GM11168 (cell line): ENCODE measurements at regions not wholly inside any gene's neighbourhood (a gene's known extent, or its start where the extent isn't known, plus 50 kb on each side); places are given as distances from the start of the nearest gene placed in this dataset.
"Not testable (repeated sequence)": the region's sequence is repeated elsewhere in the genome, so short reads cannot be mapped to it uniquely, and the experiment has no call there.

Experiments
- in situ Hi-C: fragments of 300-500 bp; cut with MboI; formaldehyde crosslinking; loops from one replicate; pipeline ENCODE4 v1.12.0; 2022; ENCODE audit warnings: low sequenced_read_pairs; ENCODE audit not compliant: unreplicated experiment

DNA sequence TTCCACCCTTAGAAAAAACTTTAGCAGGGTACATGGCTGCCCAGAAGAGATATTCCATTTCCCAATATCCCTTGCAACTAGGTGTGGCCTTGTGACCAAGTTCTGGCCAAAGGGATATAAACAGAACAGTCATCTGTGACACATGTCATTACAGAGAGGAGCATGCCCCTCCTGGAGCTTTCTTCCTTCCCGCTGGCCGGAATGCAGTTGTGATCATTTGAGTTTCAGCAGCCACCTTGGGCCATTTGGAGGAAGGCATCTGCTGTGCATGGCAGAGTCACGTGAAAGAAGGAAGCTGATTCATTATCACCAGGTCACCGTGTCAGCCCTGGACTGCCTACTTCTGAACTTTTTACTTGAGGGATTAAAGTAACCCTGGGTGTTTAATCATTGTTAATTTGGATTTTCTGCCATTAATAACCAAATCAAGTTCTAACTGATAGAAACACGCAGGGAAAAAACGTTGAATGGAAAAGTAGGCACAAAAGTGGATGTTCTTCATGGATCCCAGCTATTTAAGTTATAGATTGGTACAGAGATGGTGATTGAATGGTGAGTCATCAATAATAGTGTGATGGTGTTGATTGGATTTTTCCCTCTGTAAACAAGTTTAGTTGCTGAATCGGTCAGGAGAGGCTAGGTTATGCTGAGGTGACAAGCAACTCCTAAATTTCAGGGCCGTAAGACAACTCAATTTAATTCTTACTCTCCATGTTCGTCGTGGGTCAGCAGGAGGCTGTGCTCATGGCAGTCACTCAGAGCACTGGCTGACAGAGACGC, 80.7 kb upstream of the CCDC167 start:
- in situ Hi-C loops = no loop called here

DNA sequence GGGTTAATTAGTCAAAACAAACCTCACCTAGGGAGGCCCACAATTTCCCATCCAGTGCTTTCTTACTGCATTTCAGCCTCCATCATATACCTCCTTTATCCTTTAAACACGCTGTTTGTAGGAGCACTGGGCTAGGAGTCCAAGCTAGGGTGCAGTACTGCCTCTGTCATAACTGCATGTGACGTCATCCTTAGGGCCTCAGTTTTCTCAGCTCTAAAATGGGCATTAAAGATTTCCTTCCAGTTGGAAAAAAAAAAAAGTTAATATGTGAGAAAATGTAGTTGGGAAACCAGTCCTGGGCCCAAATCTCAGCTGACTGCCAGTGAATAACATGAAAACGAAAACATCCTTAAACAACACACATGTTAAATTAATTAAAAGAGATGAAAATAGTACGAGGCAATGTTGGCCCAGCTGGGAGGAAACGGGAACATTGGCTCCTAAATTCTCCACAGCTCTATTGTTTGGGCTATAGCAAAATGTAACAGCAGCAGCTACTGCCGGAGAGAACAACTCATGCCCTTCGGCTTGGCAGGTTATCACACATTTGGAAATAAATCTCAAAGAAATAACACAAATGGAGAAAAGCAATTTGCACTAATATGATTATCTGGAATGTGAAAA, 79.9 kb upstream of the CCDC167 start:
- in situ Hi-C loops = loop anchor here (10.0 kb wide), 1 partner anchor 95 kb away; no protein-coding TSS in a partner anchor

DNA sequence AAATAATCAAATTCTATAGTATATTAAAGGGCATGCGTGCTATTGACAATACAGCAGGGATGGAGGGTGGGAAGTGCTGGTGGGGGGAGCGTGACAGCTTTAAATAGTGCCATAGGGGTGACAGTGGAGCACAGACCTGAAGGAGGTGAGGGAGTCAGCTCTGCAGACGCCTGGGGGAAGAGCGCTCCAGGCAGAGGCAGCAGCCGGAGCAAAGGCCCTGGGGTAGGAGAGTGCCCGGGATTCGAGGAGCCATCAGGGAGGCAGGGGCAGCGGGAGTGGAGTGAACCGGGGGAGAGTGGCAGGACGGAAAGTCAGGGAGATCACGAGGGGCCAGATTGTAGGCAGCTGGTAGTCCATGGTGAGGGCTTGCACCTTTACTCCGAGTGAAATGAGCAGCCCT, 78.4 kb upstream of the CCDC167 start:
- in situ Hi-C loops = loop anchor here (10.0 kb wide), 1 partner anchor 93 kb away; no protein-coding TSS in a partner anchor

DNA sequence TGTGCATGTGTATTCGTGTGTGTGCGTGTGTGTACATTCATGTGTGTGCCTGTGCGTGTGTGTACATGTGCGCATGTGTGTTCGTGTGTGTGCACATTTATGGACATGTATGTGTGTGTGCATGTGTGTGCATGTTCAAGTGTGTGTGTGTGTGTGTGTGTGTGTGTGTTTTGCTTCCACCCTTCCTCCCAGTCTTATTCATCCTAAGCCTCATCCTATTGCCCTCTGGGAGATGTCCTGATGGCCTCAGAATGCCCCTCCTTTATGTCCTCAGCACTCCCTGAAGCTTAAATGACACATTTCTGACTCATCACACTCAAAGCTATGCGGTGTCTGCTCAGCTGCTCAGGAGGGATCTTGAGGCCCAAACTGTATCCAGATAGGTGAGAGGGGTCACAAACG, 76.6 kb upstream of the CCDC167 start:
- in situ Hi-C loops = loop anchor here (10.0 kb wide), 1 partner anchor 92 kb away; no protein-coding TSS in a partner anchor

DNA sequence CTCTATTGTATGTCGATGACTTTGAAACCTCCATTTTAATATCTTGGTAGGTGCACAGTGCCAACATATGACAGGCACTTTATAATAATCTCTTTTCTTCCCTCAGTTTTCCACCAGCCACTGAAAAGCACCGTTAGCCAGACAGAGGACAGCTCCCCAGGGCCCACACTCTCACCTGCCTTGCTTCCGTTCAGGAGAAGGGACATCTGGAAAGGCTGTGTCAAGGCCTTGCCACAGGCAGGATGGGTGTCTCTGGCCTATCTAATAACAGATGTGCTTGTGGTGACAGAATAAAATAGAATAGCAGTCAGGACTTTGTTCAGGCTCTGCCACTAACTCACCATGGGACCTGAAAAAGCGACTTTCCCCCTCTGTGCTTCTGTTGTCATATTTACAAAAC, 75.5 kb upstream of the CCDC167 start:
- in situ Hi-C loops = loop anchor here (10.0 kb wide), 1 partner anchor 90 kb away; no protein-coding TSS in a partner anchor

DNA sequence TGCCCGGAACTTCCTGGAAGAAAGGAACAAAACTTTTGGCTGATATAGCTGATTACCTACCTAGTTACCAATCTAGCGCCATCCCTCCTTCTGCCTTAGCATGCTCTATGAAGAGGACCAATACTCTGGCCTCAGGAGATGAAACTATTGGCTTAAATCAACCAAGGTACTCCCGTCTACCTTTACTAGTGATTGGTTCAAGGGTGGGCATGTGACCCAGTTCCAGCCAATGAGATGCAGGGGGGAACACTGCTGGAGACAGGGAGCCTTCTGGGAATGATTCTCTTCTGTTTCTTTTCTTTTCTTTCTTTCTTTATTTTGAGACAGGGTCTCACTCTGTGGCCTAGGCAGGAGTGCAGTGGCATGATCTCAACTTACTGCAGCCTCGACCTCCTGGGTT, 72.6 kb upstream of the CCDC167 start:
- in situ Hi-C loops = loop anchor here (10.0 kb wide), 1 partner anchor 88 kb away; no protein-coding TSS in a partner anchor

DNA sequence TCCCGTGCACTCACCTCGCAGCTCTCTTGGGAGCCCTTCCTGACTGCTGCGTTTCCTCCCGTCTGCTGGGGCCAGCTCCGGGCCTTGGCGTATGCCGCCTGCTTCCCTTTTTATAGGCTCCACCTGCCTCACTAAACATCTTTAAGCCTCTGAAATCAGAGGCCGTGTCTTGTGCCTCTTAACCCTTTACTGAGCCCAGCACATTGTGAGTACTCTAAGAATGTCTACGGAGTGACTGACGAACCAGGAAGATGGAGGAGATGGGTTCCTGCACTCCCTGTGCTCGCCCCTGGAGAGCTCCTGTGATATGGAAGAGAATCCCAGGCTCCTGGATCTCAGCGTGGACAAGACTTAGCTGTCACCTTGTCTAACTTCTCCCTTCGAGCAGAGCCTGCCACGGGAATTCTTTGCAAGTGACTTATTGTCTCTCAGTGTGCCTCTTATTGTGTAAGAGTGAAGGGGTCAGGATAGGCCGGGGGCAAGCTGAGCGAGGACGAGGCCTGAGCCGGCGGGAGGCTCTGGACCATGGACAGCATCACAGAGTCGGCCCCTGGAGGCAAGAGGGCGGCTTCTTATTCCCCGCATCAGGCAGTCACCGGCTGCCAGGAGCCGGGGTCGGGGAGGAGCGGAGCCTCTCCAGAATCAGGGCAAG, 70.9 kb upstream of the CCDC167 start:
- in situ Hi-C loops = loop anchor here (10.0 kb wide), 1 partner anchor 86 kb away; no protein-coding TSS in a partner anchor

DNA sequence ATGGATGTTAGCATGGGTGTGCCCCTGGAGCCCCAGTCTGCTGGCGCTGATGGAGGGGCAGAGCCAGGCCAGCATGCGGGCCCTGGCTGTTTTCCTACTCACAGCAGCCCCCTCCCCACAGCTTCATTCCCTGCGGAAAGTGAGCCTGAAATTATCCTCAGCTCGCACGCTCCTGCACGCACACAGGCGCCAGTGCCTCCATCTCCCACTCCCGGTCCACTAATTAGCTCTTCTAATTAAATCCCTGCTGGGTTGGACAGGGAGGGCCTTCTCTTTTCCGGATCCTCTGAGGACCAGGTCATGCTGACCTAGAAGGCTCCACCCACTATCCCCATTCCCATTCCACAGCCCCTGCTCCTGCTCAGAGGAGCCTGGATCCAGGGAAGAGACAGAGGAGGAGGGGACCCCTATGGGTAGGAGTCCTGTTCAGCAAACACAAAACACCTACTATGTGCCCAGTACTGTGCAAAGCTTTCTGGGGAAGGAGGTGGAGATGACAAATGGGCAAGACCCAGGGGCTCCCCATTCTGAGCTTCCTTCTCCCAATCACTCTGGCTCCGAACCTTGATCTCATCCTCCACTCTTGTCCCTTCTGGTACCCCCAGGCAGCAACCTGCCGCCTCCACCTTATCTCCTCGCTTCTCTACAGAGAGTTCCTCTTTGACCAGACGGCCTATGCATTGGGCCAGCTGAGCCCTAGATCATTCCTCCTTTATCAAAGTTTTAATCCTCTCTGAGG, 70.2 kb upstream of the CCDC167 start:
- in situ Hi-C loops = loop anchor here (10.0 kb wide), 1 partner anchor 85 kb away; no protein-coding TSS in a partner anchor

DNA sequence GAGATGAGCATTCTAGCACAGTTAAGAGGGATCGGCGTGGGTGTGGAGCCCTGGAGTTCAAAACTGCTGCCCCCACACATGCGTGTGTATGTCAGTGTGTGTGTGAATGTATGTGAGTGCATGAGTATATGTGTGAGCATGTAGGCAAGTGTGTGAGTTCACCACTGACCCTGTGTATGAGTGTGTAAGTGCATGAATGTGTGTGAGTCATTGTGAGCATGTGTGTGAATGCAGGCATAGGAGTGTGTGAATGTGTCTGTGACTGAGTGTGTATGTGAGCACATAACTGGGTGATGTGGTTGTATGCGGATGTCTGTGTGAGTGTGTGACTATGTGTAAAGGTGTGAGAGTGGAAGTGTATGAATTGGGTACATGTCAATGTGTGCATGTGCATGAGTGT, 69.6 kb upstream of the CCDC167 start:
- in situ Hi-C loops = no loop called here

DNA sequence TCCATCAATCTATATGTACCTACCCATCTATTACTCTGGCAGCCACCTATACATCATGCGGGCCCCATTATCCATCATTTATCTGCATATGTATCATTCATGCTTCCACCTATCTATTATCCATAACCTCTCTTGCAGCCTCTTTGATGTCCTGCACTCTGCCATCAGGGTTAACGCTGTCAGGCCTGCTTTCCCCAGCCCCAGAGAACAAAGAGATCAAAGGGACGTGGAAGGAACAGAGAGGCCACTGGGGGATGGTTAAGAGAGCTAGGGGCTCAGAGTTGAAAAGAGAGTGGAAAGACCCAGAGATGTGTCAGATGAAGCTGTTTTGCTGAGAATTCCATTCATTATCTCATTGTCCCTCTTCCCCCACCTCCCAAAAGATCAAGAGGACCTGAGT, 67.3 kb upstream of the CCDC167 start:
- in situ Hi-C loops = no loop called here

DNA sequence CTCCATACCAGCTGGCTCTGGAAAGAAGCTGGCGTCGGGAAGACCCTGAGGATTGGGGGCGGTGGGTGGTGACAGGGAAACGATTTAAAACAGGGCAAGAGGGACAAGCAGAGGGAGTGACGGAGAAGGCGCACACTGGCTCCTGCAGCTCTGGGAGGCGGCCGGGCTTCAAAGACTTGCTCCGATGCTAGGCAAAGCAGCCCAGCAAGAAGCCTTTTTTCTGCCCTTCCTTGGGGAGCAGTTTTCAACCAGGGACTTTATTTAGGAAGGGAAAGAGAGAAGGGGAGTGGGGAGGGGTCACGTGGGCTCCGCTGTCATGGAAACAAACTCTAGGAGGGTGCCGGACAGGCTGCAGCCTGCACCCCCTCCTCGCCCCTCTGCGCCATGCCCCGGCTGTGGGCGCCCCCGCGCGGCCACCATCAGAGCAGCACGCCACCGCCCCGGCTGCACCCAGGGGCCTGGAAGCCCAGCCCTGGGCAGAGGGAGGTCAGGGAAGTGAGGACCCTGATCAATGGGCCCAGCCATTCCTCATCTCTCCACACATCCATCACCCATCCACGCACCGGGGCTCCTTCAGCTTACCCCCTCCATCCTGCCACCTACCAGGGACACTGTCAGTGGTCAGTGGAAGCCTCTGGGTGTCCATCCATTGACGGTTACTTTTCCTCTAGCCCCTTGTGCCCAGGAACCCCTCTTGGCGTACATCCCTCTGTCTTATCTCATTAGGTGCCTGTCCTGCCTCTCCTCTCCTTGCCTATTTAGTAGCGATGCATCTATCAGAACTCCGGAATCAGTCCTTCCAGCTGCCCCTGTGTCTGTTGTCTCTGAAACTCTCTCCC, 66.6 kb upstream of the CCDC167 start:
- in situ Hi-C loops = no loop called here

DNA sequence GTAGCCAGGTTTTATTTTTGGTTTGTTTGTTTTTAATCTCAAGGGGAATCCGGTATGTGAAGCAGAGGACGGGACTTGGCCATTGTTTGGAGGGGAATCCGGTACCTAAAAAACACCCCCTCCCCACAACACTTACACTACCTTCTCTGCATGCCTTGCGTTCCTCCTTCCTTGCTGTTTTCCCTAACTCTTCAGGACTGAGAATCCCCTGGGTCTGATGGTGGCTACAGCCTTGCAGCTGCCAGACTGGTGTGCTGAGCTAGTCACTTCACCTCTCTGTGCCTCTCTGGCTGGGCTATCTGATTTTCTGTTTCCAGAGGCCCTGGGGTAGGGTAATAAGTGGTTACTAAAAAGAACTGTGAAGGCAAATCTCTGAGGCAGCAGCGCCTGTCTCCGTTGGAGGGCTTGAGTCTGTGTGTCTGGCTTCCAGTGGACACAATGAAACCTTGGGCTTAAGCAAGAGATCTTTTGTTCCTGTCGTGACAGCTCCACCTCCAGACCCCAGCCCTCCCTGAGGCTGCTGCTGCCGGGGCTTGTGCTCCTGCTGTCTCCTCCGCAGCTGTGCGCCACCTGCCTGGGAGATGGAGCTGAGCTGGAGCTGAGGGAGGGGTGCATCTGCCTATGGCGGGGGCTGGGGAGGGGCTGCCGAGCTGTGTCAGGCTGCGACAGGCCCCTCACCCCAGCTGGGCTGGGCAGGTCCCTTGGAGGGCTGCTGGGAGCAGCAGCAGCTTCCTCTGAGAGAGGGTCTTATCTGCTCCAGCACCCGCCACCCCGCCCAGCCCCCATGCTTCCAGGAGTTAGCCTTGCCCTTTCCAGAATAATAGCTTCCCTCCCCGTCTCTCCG, 65.8 kb upstream of the CCDC167 start:
- in situ Hi-C loops = no loop called here

DNA sequence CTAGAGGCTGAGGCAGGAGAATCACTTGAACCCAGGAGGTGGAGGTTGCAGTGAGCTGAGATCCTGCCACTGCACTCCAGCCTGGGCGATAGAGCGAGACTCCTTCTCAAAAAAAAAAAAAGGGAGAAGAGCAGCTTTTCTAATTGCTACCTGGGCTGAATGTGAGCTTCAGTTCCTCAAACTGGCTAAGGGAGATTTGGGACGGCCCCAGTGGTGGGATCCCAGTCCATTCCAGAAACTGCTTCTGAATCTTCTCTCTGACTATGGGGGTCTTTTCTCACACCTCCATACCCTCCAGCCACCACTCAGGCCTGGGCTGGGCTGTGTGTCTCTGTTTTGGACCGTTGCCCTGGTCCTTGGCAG, 63.2 kb upstream of the CCDC167 start:
- in situ Hi-C loops = not testable (repeated sequence)

DNA sequence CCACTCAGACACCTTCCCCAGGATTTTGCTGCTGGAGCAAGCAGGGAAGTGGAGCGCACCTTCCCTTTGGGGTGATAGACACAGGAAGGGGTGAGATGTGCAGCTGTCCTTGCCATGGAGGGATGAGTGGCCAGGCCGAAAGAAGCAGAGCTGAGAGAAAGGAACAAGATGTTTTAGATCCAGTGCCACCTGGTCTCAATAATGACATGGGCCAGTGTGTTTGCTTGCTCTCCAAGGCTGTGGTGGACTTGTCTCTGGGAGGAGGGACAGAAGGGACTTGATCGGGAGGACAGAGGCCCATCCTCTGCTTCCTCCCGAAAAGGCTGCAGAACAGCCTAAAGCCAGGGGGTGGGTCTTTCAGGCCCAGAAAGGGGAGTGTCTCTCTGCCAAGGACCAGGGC, 61.7 kb upstream of the CCDC167 start:
- in situ Hi-C loops = no loop called here

DNA sequence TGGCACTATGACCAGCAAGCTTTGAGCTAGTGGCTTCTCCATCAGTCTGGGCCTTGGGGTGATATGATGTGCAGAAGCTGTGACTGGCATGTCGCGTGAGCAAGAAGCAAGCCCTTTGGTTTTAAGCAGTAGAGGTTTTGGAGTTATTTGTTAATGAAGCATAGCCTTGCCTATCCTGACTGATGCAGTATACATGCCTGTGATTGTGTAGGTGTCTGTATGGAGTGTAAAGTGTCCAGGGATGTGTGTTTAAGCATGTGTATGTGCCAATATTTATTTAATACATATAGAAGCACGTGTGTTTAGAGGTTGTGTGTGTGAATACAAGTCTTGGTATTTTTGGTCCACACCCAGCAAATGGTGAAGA, 61.0 kb upstream of the CCDC167 start:
- in situ Hi-C loops = no loop called here

DNA sequence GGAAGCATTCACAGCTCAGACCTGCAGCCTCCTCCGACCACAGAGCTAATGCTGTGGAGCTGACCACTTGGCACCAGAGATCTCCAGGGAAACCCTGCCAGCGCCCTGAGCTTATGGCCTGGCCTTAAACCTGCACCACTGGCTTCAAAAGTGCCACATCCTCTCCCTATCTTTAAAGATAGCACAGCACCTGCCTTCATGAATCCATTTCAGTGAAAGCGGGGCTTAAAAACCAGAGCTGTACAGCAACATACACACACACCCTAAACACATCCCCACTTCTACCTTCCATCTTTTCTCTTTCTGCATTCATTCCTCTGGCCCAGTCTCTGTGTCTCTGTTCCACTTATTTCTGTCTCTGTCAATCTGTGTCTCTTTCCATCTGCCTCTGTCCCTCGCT, 59.8 kb upstream of the CCDC167 start:
- in situ Hi-C loops = loop anchor here (10.0 kb wide), 1 partner anchor 975 kb away; no protein-coding TSS in a partner anchor

DNA sequence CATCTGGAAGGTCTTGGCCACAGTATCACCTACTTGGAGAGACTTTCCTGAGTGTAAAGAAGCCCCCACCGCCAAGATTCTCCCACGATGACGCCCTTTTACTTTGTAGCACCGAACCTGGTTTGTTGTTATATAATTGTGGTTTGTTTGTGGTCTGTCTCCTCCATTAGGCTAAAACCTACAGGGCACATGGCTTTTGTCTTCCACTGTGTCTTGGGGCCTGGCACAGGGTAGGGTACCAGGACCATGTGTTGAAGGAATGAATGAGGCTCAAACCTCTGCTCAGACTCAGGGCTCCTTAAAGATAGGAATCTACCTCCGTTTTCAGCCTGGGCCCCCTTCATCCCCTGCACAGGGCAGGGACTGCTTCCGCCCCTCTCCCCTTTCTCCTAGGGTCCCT, 59.4 kb upstream of the CCDC167 start:
- in situ Hi-C loops = loop anchor here (10.0 kb wide), 1 partner anchor 974 kb away; no protein-coding TSS in a partner anchor

DNA sequence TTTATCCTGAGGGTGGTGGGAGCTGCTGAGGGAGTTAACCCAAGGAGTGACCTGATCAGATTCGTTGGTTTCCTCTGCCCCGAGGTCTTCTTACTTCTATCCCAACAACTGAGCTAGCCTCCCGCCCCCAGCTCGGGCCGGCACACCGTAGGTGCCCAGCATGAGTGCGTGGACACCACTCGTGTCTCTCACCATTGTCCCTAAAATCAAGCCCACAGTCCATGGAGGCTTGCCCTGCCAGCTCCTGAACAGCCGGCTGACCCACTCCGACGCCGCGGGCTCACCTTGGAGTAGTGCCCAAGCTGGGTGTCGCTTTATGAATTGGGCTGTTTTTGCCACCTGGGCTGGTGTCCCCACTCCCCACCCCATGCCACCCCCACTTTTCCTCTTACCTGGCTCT, 59.0 kb upstream of the CCDC167 start:
- in situ Hi-C loops = loop anchor here (10.0 kb wide), 1 partner anchor 974 kb away; no protein-coding TSS in a partner anchor
